Tibial artery (tissue), 4 donors: ENCODE measurements at regions not wholly inside any gene's neighbourhood (a gene's known extent, or its start where the extent isn't known, plus 50 kb on each side); places are given as distances from the start of the nearest gene placed in this dataset.

Experiments
- DNase-seq, 2 donors: peaks; one replicate each; pipeline ENCODE4 v3.0.0-alpha.2; 2019
- H3K27ac ChIP-seq, 2 donors: fragments of 200-600 bp; sonication (generic) in 1 of 2; 1 replicate in 1 of 2; 2 replicates in 1 of 2; pipeline ENCODE4 v1.5.1; 2018 to 2019; ENCODE audit warnings: mild to moderate bottlenecking in 1 of 2
- H3K27me3 ChIP-seq, 2 donors: fragments of 200-600 bp; sonication (generic) in 1 of 2; one replicate each; pipeline versions ENCODE4 v1.5.1 to v1.6.0; 2016 to 2019
- H3K36me3 ChIP-seq, 3 donors: fragments of 200-600 bp; sonication (generic) in 2 of 3; one replicate each; pipeline ENCODE4 v1.5.1; 2016 to 2019; ENCODE audit warnings: mild to moderate bottlenecking in 2 of 3
- H3K4me1 ChIP-seq, 4 donors: fragments of 200-600 bp; sonication (generic) in 2 of 4; 1 replicate in 3 of 4; 2 replicates in 1 of 4; pipeline ENCODE4 v1.5.1; 2016 to 2019
- H3K4me3 ChIP-seq, 2 donors: fragments of 200-600 bp; sonication (generic) in 1 of 2; 1 replicate in 1 of 2; 2 replicates in 1 of 2; pipeline ENCODE4 v1.5.1; 2018 to 2019; ENCODE audit warnings: mild to moderate bottlenecking in 2 of 2
- H3K9me3 ChIP-seq, 3 donors: fragments of 200-600 bp; sonication (generic) in 1 of 3; one replicate each; pipeline ENCODE4 v1.5.1; 2016 to 2019
- intact Hi-C: fragments of 100-400 bp; cut with DNase I; formaldehyde crosslinking; loops from one replicate; pipeline ENCODE4 v1.15.0; 2023; ENCODE audit warnings: low total_unique reads
- TF ChIP-seq, protein P1 (sequence below), 2 experiments: fragments of 200-600 bp in 1 of 2; fragments of 450-650 bp in 1 of 2; IDR thresholded peaks; one replicate each; pipeline ENCODE4 v1.5.1; 2017 to 2019; ENCODE audit warnings: antibody characterized with exemption in 2 of 2, mild to moderate bottlenecking in 1 of 2, moderate library complexity in 1 of 2

DNA sequence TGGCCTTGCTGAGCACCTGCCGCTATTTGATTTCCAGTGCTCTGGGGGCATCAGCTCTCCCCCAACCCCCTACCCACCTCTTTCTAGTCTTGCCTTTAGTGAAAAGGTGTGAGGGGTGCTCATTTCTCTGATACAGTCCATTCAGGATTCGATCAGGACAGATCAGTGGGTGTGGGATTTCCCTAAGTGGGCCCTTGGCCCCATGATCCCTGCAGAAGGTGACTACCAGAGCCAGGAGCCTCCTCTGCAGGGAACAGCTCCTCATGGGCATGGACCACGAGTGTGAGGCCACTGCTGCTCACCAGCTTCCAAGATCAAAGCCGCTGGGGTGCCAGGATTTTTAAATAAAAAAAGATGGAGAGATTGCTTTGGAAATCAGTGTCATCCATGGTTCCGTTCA is 835.2 kb upstream of the ID2 start:
- TF ChIP-seq, protein P1, sequence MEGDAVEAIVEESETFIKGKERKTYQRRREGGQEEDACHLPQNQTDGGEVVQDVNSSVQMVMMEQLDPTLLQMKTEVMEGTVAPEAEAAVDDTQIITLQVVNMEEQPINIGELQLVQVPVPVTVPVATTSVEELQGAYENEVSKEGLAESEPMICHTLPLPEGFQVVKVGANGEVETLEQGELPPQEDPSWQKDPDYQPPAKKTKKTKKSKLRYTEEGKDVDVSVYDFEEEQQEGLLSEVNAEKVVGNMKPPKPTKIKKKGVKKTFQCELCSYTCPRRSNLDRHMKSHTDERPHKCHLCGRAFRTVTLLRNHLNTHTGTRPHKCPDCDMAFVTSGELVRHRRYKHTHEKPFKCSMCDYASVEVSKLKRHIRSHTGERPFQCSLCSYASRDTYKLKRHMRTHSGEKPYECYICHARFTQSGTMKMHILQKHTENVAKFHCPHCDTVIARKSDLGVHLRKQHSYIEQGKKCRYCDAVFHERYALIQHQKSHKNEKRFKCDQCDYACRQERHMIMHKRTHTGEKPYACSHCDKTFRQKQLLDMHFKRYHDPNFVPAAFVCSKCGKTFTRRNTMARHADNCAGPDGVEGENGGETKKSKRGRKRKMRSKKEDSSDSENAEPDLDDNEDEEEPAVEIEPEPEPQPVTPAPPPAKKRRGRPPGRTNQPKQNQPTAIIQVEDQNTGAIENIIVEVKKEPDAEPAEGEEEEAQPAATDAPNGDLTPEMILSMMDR (IDR thresholded peaks at IDR 0.05), result no peak
- Histone ChIP-seq H3K27me3 (peaks cover 0 to 4% of the 10 kb centered on the region in 2 donors), H3K36me3 (no peaks in the 10 kb centered on the region), H3K9me3 (no peaks in the 10 kb centered on the region), H3K4me1 (no peaks in the 10 kb centered on the region), H3K27ac (no peak overlapping the region), H3K4me3 (no peak overlapping the region)
- intact Hi-C loops, result no loop called here
- DNase-seq, result no peak

DNA sequence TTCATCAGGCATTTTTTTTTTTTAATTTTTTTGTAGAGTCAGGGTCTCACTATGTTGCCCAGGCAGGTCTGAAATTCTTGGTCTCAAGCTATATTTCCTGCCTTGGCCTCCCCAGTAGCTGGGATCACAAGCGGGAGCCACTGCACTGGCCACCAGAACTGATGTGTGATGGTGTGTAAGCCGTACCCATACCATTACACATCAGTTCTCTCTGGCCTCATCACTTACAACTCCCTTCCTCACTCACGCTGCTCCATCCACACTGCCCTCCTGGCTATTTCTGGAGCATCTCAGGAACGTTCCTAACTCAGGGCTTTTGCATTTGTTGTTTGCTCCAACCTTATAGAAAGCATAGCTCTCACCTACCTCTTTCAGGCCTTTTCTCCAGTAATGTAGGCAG is 834.5 kb upstream of the ID2 start:
- intact Hi-C loops, result no loop called here
- no peak overlapping the region for H3K27ac ChIP-seq
- no peak for DNase-seq
- no peaks in the 10 kb centered on the region for H3K4me1 ChIP-seq
- H3K27me3 ChIP-seq, result peaks cover 0 to 4% of the 10 kb centered on the region in 2 donors
- TF ChIP-seq, protein P1 (IDR thresholded peaks at IDR 0.05), result no peak
- H3K36me3 ChIP-seq, result no peaks in the 10 kb centered on the region
- H3K9me3 ChIP-seq, result no peaks in the 10 kb centered on the region
- no peak overlapping the region for H3K4me3 ChIP-seq

DNA sequence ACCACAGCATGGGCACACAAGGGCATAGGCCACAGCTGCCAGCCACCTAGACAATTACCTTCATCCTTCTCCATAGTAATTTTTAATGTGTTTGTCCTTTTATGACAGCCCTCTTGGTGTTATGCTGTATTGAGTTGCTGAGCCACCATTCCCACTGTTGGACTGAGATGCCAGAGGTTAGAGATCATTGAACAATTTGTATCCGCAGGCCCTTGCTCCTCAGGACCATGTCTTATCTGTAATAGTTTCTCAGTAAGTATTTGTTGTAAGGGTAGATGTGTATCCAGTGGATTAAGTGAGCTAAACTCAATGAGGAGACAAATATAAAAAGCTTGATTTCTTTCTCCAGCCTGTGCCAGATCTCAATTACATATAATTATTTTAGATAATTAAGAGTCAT is 832.8 kb upstream of the ID2 start:
- H3K27me3 ChIP-seq, result peaks cover 0 to 4% of the 10 kb centered on the region in 2 donors
- no peak overlapping the region for H3K27ac ChIP-seq
- no peaks in the 10 kb centered on the region for H3K36me3 ChIP-seq
- intact Hi-C loops, result no loop called here
- H3K4me1 ChIP-seq, result no peaks in the 10 kb centered on the region
- no peak overlapping the region for H3K4me3 ChIP-seq
- DNase-seq, result no peak
- no peaks in the 10 kb centered on the region for H3K9me3 ChIP-seq
- TF ChIP-seq, protein P1 (IDR thresholded peaks at IDR 0.05), result no peak

DNA sequence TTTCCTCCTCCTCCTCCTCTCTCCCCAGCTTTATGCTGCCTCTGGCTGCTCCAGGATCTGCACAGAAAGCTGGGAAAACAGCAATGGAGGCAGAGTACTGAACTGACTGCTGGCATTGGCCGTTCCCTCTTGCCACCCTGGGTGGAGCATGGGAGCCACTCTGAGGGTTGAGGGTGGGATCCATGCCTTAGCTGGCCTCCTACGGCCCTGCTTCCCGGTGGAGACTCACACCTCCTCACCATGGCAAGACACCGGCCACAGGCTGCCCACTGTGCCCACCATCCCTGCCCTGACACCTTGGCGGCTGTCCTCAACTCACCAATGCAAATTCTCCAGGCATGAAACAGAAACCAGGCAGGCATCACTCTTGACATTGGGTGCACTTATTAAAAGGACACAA is 832.3 kb upstream of the ID2 start:
- Histone ChIP-seq H3K4me1 (no peaks in the 10 kb centered on the region), H3K4me3 (no peak overlapping the region), H3K27me3 (peaks cover 0 to 4% of the 10 kb centered on the region in 2 donors), H3K9me3 (no peaks in the 10 kb centered on the region), H3K36me3 (no peaks in the 10 kb centered on the region), H3K27ac (no peak overlapping the region)
- TF ChIP-seq, protein P1 (IDR thresholded peaks at IDR 0.05), result no peak
- intact Hi-C loops, result no loop called here
- no peak for DNase-seq

DNA sequence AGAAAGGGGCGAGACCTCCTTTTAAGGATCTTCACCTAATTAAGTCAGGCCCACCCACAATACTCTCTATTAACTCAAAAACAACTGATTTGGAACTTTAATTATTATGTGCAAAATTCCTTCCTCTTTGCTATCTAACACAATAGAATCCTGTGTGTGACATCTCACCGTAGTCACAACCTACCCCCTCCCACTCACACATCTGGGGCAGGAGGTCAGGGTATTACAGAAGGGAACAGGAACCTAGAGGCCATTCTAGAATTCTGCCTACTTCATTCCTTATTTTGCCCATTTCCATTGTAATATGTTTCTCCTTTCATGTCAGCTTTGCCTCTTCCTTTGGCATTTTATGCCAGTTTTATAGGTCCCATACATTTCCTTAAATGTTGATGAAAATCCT is 829.3 kb upstream of the ID2 start:
- Histone ChIP-seq H3K4me1 (no peaks in the 10 kb centered on the region), H3K9me3 (no peaks in the 10 kb centered on the region), H3K27ac (no peak overlapping the region), H3K4me3 (no peak overlapping the region), H3K27me3 (peaks cover 0 to 4% of the 10 kb centered on the region in 2 donors), H3K36me3 (no peaks in the 10 kb centered on the region)
- no peak for DNase-seq
- TF ChIP-seq, protein P1 (IDR thresholded peaks at IDR 0.05), result no peak
- intact Hi-C loops, result no loop called here

DNA sequence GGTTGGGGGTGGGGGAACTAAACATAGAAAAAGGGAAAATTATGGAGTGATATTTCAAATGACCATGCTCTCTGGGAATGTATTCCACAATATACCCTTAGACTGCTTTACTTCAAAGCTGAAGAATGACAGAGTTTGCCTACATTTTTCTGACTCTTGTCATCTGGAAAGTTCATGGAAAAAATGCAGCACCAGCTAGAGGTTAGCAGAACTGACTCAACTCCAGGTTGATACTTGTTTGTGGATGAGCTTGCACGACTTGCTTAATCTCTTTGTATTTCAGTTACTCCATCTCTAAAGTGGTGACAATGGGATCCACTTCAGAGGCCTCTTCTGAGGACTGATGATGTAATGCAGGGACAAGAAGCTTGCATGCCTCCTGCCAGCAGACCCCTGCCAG is 824.0 kb upstream of the ID2 start:
- no peak for DNase-seq
- no peak overlapping the region for H3K4me3 ChIP-seq
- TF ChIP-seq, protein P1 (IDR thresholded peaks at IDR 0.05), result no peak
- no peaks in the 10 kb centered on the region for H3K4me1 ChIP-seq
- no peaks in the 10 kb centered on the region for H3K36me3 ChIP-seq
- H3K27ac ChIP-seq, result no peak overlapping the region
- intact Hi-C loops, result no loop called here
- H3K9me3 ChIP-seq, result no peaks in the 10 kb centered on the region
- peaks cover 0 to 1% of the 10 kb centered on the region in 2 donors for H3K27me3 ChIP-seq
